Peyer's patch (tissue), 4 donors: ENCODE measurements at regions not wholly inside any gene's neighbourhood (a gene's known extent, or its start where the extent isn't known, plus 50 kb on each side); places are given as distances from the start of the nearest gene placed in this dataset.

Experiments
- POLR2A ChIP-seq, 2 donors: fragments of 450-650 bp; IDR thresholded peaks; one replicate each; pipeline ENCODE4 v1.5.1; 2017; ENCODE audit warnings: antibody characterized with exemption in 2 of 2, mild to moderate bottlenecking in 2 of 2, moderate library complexity in 2 of 2
- TF ChIP-seq, protein P1 (sequence below), 6 experiments: fragments of 450-650 bp in 4 of 6; fragments of 200-600 bp in 2 of 6; sonication (generic) in 1 of 6; IDR thresholded peaks; one replicate each; pipeline ENCODE4 v1.5.1; 2017 to 2019; ENCODE audit warnings: antibody characterized with exemption in 6 of 6, mild to moderate bottlenecking in 3 of 6, moderate library complexity in 1 of 6

DNA sequence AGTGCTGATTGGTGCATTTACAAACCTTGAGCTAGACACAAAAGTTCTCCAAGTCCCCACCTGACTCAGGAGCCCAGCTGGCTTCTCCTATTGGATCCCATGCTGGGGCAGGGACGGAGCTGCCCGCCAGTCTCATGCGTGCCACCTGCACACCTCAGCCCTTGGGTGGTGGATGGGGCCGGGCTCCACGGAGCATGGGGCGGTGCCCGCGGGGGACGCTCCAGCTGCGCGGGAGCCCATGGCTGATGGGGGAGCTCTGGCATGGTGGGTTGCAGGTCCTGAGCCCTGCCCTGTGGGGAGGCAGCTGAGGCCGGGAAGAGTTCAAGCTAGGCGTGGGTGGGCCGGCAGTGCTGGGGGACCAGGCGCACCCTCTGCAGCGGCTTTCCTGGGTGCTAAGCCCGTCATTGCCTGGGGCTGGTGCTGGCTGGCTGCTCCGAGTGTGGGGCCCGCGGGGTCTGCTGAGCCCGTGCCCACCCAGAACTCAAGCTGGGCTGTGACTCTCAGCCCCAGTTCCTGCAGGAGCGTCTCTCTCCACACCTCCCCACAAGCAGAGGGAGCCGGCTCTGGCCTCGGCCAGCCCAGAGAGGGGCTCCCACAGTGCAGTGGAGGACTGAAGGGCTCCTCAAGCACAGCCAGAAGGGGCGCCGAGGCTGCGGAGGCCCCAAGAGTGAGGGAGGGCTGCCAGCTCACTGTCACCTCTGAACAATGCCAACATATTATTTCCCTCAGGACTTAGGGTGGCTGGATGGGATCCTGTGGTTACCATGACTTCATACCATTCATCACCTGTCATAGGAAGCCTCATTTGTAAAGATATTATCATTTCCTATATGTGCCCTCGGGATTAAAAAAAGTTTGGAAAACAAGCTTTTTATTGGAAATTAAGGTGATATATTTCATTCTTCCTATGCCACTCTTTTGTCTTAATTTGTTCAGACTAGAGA, 688.7 kb downstream of the ETS1 start:
- TF ChIP-seq, protein P1, sequence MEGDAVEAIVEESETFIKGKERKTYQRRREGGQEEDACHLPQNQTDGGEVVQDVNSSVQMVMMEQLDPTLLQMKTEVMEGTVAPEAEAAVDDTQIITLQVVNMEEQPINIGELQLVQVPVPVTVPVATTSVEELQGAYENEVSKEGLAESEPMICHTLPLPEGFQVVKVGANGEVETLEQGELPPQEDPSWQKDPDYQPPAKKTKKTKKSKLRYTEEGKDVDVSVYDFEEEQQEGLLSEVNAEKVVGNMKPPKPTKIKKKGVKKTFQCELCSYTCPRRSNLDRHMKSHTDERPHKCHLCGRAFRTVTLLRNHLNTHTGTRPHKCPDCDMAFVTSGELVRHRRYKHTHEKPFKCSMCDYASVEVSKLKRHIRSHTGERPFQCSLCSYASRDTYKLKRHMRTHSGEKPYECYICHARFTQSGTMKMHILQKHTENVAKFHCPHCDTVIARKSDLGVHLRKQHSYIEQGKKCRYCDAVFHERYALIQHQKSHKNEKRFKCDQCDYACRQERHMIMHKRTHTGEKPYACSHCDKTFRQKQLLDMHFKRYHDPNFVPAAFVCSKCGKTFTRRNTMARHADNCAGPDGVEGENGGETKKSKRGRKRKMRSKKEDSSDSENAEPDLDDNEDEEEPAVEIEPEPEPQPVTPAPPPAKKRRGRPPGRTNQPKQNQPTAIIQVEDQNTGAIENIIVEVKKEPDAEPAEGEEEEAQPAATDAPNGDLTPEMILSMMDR (IDR thresholded peaks at IDR 0.05) = no peak
- TF ChIP-seq POLR2A (IDR thresholded peaks at IDR 0.05) = no peak
